HG03521 (cell line): ENCODE measurements at regions not wholly inside any gene's neighbourhood (a gene's known extent, or its start where the extent isn't known, plus 50 kb on each side); places are given as distances from the start of the nearest gene placed in this dataset.

Source experiments
- ATAC-seq: cut with Tn5 transposase; IDR thresholded peaks from one replicate; pipeline ENCODE4 v1.9.1; 2021; ENCODE audit warnings: mild to moderate bottlenecking, moderate library complexity; ENCODE audit not compliant: unreplicated experiment

DNA sequence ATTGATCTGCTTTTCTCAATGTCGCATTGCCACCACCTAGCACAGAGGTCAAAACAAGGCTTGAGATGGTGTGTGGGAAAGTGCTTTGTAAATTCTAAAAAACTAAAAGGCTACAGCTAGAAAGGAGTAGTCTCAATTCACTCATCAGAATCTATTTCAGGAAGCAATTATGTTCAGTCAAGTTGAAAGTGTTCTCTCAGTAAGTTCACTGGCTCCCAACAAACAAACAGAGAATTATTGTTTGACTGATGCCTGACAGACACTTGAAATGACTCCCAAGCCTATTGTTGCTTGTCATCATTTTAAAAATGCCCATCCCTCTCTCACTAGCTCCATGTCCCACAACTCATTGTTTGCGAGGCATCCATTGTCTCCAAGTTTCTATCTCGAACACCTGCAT, 419.6 kb upstream of the CPEB2 start:
- ATAC-seq = no peak

DNA sequence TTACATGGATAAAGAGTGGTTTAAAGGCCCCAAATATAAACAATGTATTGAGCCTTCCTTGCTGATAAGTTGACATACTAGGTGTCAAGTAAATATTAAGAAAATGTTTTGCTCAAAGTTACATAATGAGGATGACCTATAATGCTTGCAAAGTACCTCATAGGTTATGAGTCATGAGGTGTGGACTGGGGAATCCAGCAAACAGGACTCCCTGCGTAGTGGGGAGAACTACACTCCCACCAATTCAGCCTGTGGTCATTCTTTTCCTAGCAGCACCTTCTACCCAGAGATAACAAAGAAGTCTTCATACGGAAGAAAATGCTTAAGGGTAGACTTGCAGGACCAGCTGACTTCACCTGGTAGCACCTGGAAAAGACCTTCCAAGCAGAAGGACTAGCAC, 418.9 kb upstream of the CPEB2 start:
- ATAC-seq = no peak

DNA sequence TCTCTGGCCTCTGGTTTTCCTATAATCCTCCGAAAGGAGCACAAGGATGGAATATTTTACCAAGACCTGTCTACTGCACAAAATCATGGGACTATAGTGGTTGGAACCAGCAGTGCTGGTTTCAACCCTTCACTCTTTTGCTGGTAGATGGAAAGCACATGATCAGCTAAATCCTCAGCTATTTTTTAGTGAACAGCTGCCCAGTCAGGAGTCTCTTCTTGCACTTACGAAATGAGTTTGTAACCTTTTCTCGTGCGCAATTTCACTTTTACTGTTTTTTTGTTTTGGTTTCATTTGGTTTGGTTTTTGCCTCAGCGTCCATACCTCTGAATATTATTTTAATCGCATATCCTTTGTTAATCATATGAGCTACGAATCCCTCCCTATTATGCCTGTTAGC, 418.5 kb upstream of the CPEB2 start:
- ATAC-seq = no peak

DNA sequence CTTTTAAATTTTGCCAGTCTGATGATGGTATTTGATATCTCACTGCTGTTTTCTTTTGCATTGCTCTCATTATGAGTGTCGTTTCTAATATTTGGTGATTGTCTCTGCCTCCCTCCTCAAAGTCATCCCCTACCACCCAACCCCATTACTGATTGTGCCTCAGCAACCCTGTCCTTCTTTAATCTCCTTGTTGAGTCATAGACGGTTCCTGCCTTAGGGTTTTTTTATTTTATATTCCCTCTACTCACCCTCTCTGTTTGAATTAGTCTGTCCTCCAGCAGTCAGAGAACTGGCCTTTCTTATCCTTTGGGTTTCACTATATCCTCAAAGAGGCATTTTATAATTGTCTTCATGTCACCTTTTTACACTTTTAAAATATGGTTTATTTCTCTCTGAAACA, 409.3 kb upstream of the CPEB2 start:
- ATAC-seq = no peak

DNA sequence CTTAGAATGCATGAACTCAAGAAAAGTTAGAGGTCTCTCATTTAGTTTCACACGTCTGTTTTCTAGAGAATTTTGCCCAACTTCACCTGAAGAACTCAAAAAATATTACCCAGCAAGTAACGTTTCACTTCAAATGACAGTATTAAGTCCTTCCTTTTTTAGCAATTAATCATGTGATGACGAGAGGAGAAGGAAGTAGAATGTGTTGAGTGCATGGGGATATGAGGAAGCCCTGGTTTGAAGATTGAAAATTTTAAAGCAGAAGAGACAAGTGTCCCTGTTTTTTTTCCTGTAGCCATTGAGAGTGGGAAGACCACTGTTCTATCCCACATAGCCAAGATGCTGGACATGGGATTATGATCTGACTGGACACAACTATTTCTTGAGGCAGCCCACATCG, 406.3 kb upstream of the CPEB2 start:
- ATAC-seq = no peak

DNA sequence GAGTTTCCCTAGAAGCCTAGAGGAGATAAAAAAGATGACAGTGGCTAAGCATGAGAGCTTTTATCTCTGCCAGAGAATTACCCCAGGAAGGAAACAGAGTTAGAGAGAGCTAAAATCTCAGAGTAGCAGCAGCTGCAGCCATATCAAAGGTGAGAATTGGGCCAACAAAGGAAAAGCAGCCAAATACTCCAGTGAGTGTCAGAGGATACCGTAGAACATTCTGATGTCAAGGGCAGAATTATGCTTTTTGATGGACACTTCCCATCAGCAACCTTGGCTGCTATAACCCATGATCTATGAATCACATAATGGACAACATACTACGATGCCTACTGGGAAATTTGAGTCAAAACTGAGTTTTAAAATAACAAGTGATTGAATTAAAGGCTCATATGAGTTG, 405.8 kb upstream of the CPEB2 start:
- ATAC-seq = no peak

DNA sequence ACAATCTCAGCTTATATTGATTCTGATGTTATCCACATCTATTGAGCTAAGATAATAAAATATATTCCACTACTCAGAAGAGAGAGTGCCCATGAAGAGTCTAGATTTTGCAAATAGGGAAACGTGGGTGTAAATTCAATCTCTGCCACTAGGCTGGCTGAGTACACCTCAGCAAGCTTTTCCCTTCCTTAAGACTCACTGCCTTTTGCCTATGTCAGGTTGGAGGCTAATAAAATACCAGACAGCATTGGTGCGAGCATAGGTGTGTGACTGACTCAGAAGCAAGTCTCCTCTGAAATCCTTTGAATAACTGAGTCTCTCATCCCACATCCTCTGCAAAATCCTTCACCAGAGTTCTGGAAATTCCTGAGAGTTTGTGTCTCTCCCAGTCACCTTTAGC, 405.4 kb upstream of the CPEB2 start:
- no peak for ATAC-seq

DNA sequence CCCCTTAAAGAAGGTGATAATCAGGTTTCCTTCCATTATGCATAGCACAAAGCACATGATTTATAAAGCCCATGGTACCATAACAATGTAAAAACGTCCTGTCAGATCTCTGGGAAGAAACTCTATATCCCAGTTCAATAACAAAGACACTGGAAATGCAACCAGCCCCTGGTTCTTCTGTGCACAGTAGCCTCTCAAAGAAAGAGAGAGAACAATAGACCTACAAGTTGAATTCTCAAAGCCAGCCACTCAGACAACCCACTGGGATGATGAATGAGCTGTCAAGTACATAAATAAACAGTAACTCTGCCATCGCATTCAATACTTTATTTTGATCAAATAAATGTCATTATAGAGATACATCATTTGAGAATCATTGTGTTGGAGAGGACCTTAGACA, 400.1 kb upstream of the CPEB2 start:
- no peak for ATAC-seq

DNA sequence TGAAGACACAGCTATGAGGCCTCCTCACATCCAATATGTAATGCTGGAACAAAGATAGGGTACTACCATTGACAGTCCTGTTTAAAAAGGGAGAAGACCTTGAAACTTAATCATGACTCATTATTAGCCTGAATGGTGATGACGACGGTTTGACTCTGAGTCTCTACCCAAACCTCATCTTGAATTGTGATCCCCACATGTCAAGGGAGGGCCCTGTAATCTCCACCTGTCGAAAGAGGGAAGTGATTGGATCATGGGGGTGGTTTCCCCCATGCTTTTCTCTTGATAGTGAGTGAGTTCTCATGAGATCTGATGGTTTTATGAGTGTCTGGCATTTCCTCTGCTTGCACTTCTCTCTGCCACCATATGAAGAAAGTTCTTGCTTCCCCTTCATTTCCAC, 395.3 kb upstream of the CPEB2 start:
- ATAC-seq = no peak

DNA sequence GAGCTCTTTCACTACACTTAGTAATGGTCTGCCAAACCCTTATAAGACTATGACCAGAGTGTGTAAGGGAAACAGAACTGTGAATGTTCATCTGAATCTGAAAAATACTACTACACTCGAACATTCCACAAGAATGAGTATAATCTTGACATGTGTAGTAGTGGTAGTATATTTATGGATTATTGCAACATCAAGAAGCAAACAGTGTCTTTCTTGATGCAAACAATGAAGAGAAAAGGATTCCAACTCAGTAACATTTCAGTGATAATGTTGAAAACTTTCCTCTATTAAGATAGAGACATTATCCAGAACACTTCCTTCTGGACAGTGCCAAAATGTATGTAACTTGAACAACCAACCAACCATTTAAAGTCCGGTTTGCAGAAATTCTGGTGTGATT, 394.7 kb upstream of the CPEB2 start:
- ATAC-seq = no peak

DNA sequence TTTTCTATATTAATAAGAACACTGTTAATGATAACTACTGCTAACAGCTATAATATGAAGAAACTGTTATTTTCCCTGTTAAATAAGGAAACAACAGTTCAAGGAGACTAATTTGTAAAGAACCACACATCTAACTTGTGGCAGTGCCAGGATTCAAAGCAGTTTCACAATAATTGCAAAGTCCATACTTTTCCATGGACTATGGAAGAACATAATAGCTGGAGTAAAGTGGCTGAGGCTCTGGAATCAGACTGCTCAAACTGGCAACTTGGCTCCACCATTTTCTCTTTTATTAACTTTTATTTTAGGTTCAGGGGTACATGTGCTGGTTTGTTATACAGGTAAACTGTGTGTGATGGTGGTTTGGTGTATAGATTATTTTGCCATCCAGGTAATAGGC, 393.7 kb upstream of the CPEB2 start:
- ATAC-seq = no peak

DNA sequence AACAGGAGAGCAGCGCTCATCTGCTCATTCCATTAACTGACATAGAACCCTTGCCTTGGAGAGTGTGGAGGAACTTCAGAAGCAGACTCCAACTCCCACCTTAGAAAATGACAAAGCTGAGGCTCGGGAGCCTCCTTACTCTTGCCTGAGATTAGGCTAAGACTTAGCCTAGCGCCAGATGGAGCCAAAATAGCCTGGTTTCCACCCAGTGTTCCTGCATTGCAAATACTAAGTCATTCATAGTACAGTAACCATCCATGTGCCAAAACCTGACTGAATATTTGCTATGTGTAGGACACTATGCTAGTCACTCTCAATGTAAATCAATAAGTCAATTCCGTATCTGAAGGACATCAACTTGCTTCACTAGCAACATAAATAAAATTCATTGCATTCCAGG, 387.4 kb upstream of the CPEB2 start:
- no peak for ATAC-seq

DNA sequence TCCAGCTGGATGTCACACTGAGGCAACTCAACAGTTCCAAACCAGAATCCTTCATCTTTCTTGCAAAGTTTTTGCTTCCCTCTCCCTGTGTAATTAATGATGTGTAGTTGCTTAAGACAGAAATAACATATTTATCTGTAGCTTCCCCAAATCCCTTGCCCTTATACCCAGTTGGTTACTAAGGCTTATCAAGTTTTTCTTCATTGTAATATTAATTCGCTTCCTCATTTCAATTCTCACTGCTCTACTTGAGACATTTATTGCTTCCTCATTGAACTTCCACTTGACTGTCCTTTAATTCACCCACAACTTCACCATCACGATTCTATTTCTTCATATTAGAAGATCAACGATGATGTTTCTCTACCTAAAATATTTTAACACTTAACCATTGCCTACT, 386.6 kb upstream of the CPEB2 start:
- no peak for ATAC-seq

DNA sequence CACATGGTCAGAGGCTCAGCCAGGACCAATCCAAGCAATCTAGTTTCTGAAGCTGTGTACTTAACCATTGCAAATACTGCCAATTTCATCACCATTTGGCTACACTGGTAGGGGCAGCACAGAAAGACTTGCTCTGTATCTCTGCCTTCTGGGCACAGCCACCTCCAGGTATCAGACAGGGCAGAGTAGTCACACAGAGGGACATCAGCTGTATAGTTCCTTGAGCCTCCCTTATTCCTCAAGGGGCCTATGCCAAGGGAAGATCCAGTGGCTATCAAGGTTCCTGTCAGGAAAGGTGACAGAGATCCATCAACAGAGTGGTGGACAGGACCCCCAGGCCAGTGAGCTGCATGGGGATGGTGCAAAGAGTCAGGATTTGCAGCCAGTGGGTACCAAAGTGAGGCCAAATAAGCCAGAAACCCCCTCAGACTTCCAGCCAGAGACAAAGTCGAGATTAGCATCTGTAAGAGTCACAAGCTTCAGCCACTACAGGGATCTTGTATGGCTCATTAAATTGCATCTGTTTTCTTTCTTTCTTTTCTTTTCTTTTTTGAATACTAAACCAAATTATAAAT, 381.6 kb upstream of the CPEB2 start:
- ATAC-seq = no peak

DNA sequence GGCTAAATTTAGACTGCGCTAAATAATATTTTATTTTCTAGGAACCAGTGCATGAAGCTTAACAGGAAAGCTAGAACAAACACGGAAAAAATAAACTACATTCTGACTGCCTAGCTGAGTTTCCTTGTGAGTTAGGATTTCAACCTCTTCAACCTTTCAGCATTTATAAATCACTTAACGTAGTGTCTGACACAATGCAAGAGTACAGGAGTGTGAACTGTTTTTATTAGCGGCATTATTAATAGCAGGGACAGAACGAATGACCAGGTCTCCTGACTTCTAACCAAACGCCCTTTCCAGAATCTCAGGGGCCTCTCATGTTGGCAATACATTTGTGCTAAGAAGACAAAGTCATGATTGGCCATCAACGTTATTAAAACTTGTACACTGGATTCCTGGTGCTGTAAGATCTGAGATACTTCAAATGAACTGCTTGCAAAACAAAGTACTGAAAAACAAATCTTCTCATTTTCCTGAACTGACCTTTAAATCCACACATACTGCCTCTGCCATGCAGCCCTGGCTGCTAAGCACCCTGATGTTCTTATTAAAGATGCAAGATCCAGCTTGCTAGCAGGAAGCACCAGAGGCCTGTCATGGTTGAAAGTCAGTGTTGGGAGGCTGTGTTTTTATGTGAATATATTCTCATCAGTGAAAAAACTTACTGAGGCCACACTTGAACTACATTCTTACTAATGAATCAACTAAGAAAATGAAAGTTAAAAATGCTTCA, 380.4 kb upstream of the CPEB2 start:
- ATAC-seq = no peak

DNA sequence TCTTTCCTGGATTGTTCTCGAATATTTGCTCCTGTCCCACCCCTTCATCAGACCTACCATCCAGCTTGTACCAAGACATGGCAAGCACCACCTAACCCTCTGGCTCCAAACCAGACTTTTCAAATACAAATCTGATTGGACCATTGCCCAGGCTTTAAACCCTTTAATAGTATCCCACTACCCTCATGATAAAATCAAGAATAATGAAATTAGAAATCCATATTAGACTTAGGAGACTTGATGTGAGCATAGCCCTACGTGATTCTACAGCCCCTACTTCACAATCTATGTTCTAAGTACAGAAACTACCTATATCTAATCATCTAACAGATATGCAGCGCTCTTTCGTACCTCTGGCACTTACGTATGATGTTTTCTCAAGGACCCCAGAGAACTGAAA, 375.2 kb upstream of the CPEB2 start:
- ATAC-seq = no peak

DNA sequence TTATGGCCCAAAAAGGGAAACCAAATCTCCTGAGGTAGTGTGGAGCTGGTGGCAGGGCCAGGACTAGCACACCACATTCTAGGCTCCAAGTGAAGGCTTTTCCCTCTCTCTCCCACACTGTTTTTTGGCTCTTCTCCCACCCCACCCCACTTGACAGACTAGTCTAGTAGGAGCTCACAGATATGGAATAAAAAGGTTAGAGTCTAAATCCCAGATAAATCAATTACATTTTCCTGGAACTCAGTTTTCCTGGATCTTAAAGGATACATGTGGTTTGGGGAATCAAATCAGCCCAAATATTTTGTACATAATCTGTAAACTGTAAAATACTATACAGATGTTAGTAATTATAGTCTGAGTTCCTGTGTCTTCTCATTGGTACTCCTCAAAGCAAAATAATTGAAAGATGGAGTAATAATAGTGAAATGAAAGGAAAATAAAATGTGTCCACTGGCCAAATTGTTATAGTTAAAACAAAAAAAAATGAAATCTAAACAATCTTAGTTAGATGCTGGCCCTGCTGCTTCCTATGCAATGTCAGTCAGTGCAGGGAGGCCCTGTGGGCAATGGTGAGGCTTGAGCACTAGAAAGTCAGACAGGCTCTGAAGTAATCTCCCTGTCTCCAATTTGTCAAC, 370.4 kb upstream of the CPEB2 start:
- no peak for ATAC-seq

DNA sequence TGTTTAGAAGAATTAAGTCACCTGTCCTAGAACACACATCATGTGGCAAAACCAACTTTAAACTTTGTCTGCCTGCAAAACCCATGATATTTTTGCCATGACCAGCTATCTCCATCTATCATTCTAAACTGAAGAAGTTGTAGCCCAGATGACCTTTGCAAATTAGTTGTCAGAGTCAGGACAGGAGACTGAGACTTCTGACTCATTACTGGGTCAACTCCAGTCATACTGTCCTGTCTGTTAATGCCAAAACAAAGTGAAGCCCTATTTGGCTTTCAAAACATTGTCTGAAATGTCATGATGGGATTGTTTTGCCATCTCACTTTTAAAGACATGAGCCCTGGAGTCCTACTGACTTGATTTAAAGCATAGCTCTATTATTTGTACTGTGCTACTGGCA, 365.7 kb upstream of the CPEB2 start:
- ATAC-seq = no peak

DNA sequence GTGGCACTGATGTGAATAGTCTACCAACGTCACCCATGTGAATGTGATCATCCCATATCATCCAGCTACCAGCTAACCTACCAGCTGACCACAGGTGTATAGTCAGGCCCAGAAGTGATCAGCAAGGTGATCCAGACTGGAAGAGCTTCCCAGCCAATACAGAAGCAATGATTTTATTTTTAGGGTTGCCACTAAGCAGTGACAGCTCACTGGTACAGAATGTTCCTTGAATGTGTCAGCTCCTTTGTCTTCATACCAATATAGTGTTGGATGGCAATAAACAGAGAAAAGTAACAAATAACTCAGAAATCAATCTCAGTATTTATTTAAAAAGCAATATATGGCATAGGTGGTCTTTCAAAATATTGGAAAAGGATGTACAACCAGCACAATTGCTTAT, 361.8 kb upstream of the CPEB2 start:
- no peak for ATAC-seq

DNA sequence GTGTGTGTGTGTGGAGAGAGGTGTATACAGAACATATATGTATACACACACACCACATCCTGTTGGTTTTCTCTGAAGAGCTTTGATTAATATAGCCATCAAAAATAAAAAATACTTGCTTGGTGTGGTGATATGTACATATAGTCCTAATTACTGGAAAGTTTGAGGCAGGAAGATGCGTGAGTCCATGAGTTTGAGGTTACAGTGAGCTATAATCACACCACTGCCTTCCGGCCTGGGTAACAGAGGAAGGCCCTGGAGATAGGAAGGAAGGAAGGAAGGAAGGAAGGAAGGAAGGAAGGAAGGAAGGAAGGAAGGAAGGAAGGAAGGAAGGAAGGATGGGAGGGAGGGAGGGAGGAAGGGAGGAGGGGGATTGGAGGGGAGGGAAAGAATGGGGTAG, 360.4 kb upstream of the CPEB2 start:
- ATAC-seq = no peak

DNA sequence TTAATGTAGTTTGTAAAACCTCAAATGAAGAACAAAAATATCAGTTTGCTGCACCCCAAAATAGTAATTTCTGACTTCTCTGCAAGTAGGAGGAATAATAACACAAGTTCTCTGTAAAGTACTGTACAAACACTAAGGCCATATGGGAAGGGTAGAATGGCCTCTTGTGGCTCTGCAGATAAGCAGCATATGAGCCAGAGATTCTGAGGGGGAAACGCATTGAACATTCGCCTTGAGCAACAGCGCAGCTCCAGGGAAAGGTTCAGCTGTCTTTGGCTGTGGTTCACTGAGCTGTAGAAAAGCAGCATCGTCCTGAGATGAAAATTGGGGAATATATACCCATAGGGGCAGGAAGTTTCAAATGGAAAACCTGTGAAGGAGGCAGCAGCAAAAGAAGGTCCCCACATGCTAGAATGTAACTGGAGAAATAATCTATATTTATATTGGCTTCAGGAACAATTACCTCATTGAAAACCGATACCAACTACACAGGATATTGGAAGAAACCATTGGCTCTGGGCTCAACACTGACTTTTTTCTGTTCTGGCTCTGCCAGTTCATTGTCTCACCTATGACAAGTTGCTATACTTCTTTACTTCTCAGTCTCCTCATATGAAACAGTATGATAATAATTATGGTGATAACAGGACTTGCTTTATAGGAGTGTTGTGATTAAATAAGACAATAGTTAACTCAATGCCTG, 357.6 kb upstream of the CPEB2 start:
- ATAC-seq = no peak

DNA sequence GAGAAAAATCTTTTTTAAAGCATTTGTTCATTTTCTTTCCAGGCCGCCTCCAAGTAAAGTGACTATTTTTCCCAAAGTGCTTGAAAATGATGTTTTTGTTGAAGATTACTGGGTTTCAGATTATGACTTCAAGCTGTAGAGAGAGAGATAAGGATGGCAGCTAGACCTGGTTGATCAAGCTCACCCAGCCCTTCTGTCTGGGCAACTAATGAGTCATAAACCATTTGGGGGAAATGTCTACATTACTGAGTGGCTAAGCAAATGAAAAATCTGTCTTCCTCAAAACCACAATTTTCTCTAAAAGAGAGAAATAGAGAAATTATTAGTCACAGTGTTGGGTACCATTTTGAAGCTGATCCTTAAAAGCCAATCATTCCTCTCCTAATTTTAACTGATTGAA, 355.4 kb upstream of the CPEB2 start:
- ATAC-seq = no peak
